NCI-H2227 (cell line): ENCODE measurements at regions not wholly inside any gene's neighbourhood (a gene's known extent, or its start where the extent isn't known, plus 50 kb on each side); places are given as distances from the start of the nearest gene placed in this dataset.

Experiments used
- DNase-seq: peaks from one replicate; lab custom pipeline; 2025; ENCODE audit not compliant: unreplicated experiment; lab: John Stamatoyannopoulos, UW

DNA sequence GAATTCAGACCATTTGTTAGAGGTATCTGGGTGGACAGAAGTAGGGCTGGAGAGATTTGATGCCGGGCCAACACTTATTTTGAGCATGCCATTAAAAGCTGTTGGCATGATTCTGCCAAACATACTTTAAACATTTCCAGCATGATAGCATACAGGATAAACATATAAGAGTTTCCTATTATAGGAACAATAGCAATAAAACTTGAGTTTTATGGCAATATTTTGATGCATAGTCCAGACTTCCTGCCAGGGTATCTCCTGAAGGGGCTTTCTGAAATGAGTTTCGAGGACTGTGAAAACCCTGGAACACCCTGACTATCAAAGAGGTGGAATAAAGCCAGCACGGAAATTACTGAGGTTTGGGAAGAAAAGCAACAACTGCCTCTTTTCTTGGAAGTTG is 1398.0 kb upstream of the NXPH2 start:
- no peak for DNase-seq

GRCh38 chr2:140177086-140177485 is 1396.9 kb upstream of the NXPH2 start:
- no peak for DNase-seq

DNA sequence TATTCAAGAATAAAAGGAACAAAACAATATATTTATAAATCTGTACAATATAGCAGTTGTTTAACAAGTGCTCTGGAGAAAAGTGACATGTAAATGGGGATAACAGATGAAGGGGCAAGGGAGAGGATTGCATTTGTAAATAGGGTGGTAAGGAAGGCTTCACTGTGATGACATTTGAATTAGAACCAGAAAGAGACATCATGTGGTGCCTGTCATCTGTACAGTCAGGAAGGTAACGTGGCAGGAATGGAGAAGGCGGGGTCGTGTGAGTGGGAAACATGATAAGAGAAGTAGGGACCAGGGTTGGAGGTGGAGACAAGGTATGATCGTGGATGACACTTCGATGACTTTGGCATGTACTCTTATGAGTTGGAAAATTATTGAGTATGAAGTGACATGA is 1393.6 kb upstream of the NXPH2 start:
- no peak for DNase-seq

DNA sequence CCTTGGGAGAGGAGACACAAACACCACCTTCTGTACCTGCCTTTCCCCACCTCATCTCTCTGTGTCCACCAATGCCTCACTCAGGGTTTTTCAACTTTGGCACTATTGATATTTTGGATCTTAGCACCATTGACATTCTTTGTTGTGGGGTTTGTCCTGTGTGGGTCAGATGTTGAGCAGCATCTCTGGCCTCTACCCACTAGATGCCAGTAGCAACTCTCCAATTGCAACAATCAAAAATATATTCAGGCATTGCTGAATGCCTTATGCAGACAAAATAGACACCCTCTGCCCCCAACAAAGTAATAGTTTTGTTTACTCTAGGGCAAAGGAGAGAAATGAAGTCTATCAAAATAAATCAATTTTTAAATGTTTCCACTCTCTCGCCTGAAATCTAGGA is 1384.3 kb upstream of the NXPH2 start:
- DNase-seq = no peak

DNA sequence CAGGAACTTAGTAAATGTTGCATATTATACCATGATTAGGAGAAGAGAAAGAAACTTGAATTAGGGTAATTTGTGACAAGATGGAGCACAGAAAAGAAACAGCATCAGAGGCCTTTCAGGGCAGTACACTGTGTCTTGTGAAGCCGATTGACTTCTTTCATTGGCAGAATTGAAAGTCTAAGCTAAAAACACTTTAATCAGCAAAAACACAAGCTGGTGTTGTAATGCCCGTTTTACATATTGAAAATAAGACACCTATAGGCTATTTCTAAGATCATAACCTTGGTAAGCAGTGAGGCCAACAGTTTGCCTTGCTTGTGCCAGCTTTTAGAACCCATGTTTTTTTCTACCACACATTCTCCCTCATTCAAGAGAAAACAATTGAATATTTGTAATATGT is 1378.1 kb upstream of the NXPH2 start:
- no peak for DNase-seq

DNA sequence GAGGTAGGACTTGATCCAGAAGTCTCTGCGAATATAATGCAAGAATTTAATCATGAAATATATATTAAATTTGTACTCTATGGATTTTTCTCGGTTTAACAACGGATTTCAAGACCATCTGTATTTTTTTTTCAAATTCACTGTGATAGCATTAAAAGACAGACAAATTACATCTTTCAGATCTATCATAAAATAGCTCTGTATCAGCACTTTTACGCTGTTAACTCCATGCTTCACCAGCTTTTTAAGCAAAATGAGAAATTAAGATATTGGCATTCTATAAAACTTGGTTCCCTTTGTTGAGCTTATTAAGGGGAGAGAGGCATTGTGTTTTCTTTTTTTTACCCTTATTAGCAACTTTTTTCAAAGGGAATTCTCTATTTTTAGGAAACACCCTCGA is 1377.6 kb upstream of the NXPH2 start:
- no peak for DNase-seq

DNA sequence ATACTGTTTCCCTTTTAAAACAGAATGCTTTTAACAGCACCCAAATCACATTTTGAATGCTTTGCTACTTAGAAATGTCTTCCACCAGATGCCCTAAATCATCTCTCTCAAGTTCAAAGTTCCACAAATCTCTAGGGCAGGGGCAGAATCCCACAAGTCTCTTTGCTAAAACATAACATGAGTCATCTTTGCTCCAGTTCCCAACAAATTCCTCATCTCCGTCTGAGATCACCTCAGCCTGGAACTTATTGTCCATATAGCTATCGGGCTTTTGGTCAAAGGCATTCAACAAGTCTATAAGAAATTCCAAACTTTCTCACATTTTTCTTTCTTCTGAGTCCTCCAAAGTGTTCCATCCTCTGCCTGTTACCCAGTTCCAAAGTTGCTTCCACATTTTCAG is 1374.5 kb upstream of the NXPH2 start:
- no peak for DNase-seq

GRCh38 chr2:140154271-140154670 is 1374.1 kb upstream of the NXPH2 start:
- no peak for DNase-seq

- no peak for DNase-seq
These were observed 1364.4 kb upstream of the NXPH2 start for GRCh38 chr2:140144611-140145010.

- DNase-seq = no peak
These were observed 1358.5 kb upstream of the NXPH2 start for GRCh38 chr2:140138736-140139135.

- DNase-seq = no peak
These were observed 1356.7 kb upstream of the NXPH2 start for GRCh38 chr2:140136861-140137260.

- no peak for DNase-seq
These were observed 1356.2 kb upstream of the NXPH2 start for GRCh38 chr2:140136366-140136765.

DNA sequence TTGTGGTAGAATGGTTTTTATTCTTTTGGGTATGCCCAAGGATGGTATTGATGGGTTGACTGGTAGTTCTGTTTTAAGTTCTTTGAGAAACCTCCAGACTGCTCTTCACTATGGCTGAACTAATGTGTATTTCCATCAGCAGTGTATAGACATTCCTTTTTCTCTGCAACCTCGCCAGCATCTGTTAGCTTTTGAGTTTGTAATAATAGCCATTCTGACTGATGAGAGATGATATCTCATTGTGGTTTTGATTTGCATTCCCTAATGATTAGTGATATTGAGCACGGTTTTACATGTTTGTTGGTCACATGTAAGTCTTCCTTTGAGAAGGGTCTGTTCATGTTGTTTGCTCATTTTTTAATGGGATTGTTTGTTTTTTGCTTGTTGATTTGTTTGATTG is 1348.7 kb upstream of the NXPH2 start:
- DNase-seq = no peak

GRCh38 chr2:140122001-140122400 is 1341.8 kb upstream of the NXPH2 start:
- DNase-seq = no peak

DNA sequence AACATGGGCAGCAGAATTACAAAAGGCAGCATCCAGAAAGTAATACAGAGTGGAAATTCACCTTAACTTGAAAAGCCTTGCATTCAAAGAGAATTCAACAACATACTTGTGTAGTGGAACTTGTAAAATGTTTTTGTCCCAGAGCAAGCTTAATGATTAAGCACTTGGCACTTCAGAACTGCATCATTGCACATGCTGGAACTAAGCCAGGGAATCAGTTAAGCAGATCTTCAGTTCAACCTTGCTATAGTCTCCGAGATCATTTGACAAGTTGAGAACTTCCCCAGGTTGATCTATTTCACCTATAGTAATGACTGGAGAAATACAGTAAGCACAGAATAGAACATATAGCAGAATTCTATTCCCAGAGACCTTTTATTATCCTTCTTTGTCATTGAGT is 1337.2 kb upstream of the NXPH2 start:
- DNase-seq = no peak

- DNase-seq = no peak
These were observed 1328.7 kb upstream of the NXPH2 start for GRCh38 chr2:140108706-140109475.

DNA sequence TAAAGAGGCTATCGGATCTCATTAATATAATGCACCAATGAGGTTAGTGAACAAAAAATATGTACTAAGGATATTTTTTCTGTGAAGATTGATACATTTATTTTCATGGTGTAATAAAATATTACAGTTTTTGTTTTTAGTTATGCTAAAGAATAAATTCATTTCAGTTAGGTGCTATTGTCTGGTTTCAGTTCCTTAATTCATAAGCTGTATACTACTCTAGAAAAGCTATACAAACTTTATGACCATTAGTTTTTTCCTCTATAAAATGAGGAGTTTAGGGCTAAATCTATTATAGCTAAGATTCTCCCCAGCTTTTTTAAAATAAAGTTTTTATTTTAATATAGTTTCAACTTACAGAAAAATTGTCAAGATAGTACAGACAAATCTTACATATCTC is 1311.7 kb upstream of the NXPH2 start:
- DNase-seq = no peak

DNA sequence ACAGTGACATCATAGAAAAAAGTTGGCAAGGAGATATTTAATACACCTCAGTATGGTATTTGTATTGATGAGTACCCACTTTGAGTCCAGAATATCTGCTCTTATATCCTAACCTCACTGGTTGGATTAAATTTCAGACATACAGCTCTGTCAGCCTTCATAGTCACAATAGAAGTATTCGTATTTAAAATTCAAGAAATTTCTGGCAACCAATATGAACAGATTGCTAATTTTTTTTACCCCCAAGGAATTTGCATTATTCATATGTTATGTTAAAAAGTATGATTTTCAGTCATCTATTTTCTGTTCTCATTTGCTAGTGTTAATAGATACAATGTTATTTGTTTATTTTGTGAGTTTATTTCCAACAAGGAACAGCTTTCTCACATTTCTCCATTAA is 1306.8 kb upstream of the NXPH2 start:
- no peak for DNase-seq

DNA sequence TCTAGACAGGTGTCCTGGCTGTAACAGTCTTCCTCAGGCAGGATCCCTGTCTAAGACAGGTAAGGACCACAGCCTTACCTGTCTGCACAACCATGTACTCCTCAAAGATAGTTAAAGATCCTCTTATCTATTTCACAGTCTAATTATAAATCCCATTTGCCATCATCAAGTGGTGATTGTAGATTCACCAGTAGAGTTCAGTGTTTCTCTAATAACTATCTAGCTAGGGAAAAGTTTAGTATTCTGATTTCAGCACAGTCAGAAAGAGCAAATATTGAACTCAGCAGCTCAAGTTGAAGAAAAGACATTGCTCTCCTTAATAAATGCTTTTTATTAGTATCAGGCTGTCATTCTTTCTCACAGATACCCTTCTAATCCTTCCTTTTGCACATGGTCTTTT is 1305.5 kb upstream of the NXPH2 start:
- no peak for DNase-seq

DNA sequence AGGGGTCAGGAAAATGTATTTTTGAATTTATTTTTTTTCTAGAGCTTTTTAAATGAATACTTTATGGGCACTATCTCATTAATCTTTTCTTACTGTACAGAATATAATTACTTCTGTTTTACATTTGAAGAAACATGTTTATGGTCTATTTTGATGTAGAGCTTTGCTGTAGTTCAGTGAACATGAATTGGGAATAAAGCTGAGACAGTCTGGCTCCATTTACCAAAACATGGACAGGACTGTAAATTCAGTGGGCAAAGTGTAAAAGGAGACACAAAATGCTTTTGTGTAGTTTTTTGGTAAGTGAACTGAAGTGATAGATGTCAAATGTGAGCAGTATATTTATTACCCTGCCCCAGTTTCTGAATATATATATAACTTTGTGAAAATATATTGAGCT is 1298.8 kb upstream of the NXPH2 start:
- DNase-seq = no peak

DNA sequence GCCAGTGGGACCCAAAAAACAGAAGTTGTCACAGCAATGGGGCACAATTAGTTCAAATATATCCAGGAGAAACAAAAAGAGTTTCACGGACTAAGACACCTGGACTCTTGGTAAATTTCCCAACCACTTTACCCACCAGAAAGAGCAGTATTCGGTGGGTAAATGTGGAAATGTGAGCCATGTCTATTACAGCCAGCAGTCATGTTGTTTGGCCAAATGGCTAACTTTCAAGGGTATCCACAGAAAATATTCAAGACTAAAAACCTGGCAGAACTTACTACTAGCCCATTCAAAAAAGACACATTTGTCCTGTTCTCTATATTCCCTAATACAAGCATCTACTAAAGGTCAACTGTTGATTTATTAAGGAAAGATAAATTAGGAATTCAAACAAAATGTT is 1296.0 kb upstream of the NXPH2 start:
- no peak for DNase-seq

DNA sequence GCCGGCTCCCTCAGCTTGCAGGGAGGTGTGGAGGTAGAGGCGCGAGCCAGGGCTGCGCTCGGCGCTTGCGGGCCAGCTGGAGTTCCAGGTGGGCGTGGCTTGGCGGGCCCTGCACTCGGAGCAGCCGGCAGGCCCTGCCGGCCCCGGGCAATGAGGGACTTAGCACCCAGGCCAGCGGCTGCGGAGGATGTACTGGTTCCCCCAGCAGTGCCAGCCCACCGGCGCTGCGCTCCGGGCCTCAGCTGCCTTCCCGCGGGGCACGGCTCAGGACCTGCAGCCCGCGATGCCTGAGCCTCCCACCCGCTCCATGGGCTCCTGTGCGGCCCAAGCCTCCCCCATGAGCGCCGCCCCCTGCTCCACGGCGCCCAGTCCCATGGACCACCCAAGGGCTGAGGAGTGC is 1293.6 kb upstream of the NXPH2 start:
- DNase-seq = peak; percentile 55

- no peak for DNase-seq
These were observed 1287.5 kb upstream of the NXPH2 start for GRCh38 chr2:140067661-140068060.
